Hepatocyte (in vitro differentiated cells): ENCODE measurements at regions not wholly inside any gene's neighbourhood (a gene's known extent, or its start where the extent isn't known, plus 50 kb on each side); places are given as distances from the start of the nearest gene placed in this dataset.

ENCODE experiments used
- DNase-seq: peaks from one replicate; pipeline ENCODE4 v3.0.0-alpha.2; 2016; ENCODE audit warnings: low spot score
- H2AFZ ChIP-seq: fragments of 200-600 bp; sonication (generic); 2 replicates; pipeline ENCODE4 v1.6.0; 2016; ENCODE audit warnings: antibody characterized with exemption, mild to moderate bottlenecking
- H3K27ac ChIP-seq: fragments of 200-600 bp; sonication (generic); 2 replicates; pipeline ENCODE4 v1.5.1; 2016; ENCODE audit warnings: mild to moderate bottlenecking
- H3K27me3 ChIP-seq: fragments of 200-600 bp; sonication (generic); 2 replicates; pipeline ENCODE4 v1.6.1; 2016
- H3K36me3 ChIP-seq: fragments of 200-600 bp; sonication (generic); replicated peaks from 2 replicates; pipeline ENCODE4 v1.5.1; 2016; ENCODE audit warnings: low read depth; ENCODE audit not compliant: insufficient read depth
- H3K4me1 ChIP-seq: fragments of 200-600 bp; sonication (generic); 2 replicates; pipeline ENCODE4 v1.5.1; 2016; ENCODE audit warnings: mild to moderate bottlenecking, moderate library complexity; ENCODE audit not compliant: insufficient read depth
- H3K4me2 ChIP-seq: fragments of 200-600 bp; sonication (generic); 2 replicates; pipeline ENCODE4 v1.6.0; 2016
- H3K4me3 ChIP-seq: fragments of 200-600 bp; sonication (generic); 2 replicates; pipeline ENCODE4 v1.5.1; 2016; ENCODE audit warnings: mild to moderate bottlenecking
- H3K79me2 ChIP-seq: fragments of 200-600 bp; sonication (generic); 2 replicates; pipeline ENCODE4 v1.6.0; 2017; ENCODE audit warnings: mild to moderate bottlenecking
- H3K9me2 ChIP-seq: fragments of 200-600 bp; sonication (generic); replicated peaks from 2 replicates; pipeline ENCODE4 v1.6.0; 2017; ENCODE audit warnings: mild to moderate bottlenecking; ENCODE audit not compliant: insufficient read depth
- H3K9me3 ChIP-seq: fragments of 200-600 bp; sonication (generic); 2 replicates; pipeline ENCODE4 v1.5.1; 2016; ENCODE audit warnings: low read depth, mild to moderate bottlenecking
- H4K20me1 ChIP-seq: fragments of 200-600 bp; sonication (generic); 2 replicates; pipeline ENCODE4 v1.6.0; 2016; ENCODE audit warnings: mild to moderate bottlenecking; ENCODE audit not compliant: insufficient read depth, poor library complexity, severe bottlenecking
- EZH2 ChIP-seq: fragments of 200-600 bp; sonication (generic); IDR thresholded peaks from 2 replicates; pipeline ENCODE4 v1.6.1; 2016; ENCODE audit warnings: antibody characterized with exemption, mild to moderate bottlenecking, borderline replicate concordance
- EZH2phosphoT487 ChIP-seq: fragments of 200-600 bp; sonication (generic); IDR thresholded peaks from one replicate; pipeline ENCODE4 v1.6.1; 2018; ENCODE audit warnings: antibody characterized with exemption, mild to moderate bottlenecking, low read depth, moderate library complexity; ENCODE audit not compliant: unreplicated experiment, severe bottlenecking
- WGBS: methylation state at CpG from one replicate; pipeline ENCODE4 v1.1.6; 2016; ENCODE audit warnings: low lambda C conversion rate; ENCODE audit errors: missing lambda C conversion rate; 5-methylcytosine and 5-hydroxymethylcytosine counted together
- TF ChIP-seq, protein P1 (sequence below): fragments of 200-600 bp; sonication (generic); IDR thresholded peaks from 2 replicates; pipeline ENCODE4 v1.5.1; 2016; ENCODE audit warnings: antibody characterized with exemption, mild to moderate bottlenecking; ENCODE audit not compliant: poor library complexity

DNA sequence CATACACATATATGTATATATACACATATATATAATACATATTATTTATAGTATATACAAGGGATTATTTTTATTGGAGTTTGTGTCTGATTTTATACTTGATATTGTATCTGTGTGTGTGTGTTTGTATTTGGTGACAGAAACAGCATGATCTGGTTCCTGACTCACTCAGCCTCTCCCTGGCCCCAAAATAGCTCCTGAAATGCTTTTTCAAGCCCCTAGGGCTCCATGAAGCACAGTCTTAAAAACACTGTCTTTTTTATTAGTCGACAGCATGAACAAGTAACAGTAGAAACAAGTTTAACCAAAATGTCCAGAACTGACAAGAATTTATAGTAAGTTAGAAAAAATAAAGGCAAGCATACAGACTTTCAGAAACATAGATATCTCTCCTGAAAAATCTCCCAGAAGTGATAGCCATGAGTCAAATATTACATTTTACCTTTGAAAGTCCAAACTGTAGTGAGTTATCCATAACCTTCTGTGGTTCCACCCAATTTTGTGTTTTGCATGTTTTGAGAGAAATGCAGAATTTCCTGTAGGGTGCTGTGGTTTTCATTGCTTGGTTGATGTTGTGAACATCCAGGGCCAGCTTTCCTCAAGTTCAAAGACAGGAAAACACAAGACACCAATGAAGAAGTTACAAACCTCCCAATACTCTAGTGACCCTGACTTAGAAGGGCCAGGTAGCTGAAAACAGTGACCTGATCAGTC, 98.5 kb upstream of the CCDC80 start:
- Histone ChIP-seq H3K27ac (no peak overlapping the region), H3K9me3 (no peaks in the 10 kb centered on the region), H3K4me2 (no peak overlapping the region), H2AFZ (no peak overlapping the region), H3K79me2 (no peaks in the 10 kb centered on the region), H3K27me3 (no peaks in the 10 kb centered on the region), H3K4me1 (peaks cover 6% of the 10 kb centered on the region), H4K20me1 (no peaks in the 10 kb centered on the region), H3K4me3 (no peak overlapping the region), H3K9me2 (no peaks in the 10 kb centered on the region), H3K36me3 (no peaks in the 10 kb centered on the region)
- TF ChIP-seq, protein P1, sequence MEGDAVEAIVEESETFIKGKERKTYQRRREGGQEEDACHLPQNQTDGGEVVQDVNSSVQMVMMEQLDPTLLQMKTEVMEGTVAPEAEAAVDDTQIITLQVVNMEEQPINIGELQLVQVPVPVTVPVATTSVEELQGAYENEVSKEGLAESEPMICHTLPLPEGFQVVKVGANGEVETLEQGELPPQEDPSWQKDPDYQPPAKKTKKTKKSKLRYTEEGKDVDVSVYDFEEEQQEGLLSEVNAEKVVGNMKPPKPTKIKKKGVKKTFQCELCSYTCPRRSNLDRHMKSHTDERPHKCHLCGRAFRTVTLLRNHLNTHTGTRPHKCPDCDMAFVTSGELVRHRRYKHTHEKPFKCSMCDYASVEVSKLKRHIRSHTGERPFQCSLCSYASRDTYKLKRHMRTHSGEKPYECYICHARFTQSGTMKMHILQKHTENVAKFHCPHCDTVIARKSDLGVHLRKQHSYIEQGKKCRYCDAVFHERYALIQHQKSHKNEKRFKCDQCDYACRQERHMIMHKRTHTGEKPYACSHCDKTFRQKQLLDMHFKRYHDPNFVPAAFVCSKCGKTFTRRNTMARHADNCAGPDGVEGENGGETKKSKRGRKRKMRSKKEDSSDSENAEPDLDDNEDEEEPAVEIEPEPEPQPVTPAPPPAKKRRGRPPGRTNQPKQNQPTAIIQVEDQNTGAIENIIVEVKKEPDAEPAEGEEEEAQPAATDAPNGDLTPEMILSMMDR: no peak
- TF ChIP-seq EZH2phosphoT487 (no peak), EZH2 (no peak)
- WGBS: 72% methylated on average over 1 of the region's 1 CpG
- no peak for DNase-seq

DNA sequence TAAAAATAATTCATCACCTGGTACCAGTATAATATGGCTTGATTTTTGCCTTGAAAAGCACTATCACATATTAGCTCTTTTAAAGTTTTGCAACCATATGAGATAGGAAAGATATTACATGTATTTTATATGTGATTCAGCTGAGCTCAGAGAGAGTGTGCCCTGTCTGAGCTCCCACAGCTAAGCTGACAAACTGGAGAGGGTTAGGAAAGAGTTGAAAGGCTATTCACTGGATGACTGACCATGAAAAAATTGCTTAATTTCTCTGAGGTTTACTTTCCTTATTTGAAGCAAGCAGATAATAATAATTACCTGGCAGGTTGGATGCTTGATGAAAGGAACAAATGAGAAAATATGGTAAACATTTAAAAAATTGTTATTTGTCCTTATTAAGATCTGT, 97.4 kb upstream of the CCDC80 start:
- H2AFZ ChIP-seq: no peak overlapping the region
- H3K4me3 ChIP-seq: no peak overlapping the region
- no peak for DNase-seq
- H3K27ac ChIP-seq: no peak overlapping the region
- no peaks in the 10 kb centered on the region for H3K9me2 ChIP-seq
- no peaks in the 10 kb centered on the region for H3K27me3 ChIP-seq
- H3K4me2 ChIP-seq: no peak overlapping the region
- TF ChIP-seq EZH2phosphoT487 (no peak), EZH2 (no peak)
- TF ChIP-seq, protein P1: no peak
- no peaks in the 10 kb centered on the region for H4K20me1 ChIP-seq
- no peaks in the 10 kb centered on the region for H3K9me3 ChIP-seq
- H3K4me1 ChIP-seq: peaks cover 6% of the 10 kb centered on the region
- H3K36me3 ChIP-seq: no peaks in the 10 kb centered on the region
- H3K79me2 ChIP-seq: no peaks in the 10 kb centered on the region

DNA sequence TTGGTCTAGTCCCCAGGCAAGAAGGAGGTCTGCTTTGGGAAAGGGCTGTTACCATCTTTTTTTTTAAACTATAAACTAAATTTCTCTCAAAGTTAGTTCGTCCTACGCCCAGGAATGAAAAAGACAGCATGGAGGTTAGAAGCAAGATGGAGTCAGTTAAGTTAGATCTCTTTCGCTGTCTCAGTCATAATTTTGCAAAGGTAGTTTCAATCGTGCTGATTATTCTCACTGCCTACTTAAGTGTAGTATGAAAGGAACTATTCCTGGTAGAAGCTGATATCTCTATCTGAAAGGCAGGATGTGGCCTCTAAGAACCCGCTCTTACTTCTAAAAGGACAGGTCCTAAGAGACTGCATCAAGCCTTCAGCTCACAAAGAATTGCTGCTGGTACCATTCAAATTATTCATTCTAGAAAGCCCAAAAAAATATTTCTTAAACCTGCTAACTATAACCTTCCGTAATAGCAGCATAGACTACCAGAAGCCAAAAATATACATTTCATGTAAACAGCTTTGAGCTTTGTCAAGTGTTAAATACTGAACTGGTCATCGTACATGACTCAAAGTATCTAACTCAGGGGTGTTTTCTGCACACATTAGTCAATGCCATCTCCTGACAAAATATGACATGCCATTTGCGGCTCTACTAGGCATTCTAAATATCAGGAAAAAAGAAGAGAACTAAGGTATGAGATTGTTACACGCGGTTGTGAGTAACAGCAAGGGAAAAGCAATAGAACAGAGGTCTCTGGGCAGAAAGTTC, 96.0 kb upstream of the CCDC80 start:
- Histone ChIP-seq H3K79me2 (no peaks in the 10 kb centered on the region), H3K27me3 (no peaks in the 10 kb centered on the region), H2AFZ (no peak overlapping the region), H4K20me1 (no peaks in the 10 kb centered on the region), H3K27ac (no peak overlapping the region), H3K4me3 (no peak overlapping the region), H3K9me2 (no peaks in the 10 kb centered on the region), H3K36me3 (no peaks in the 10 kb centered on the region), H3K4me1 (peaks cover 6% of the 10 kb centered on the region), H3K9me3 (no peaks in the 10 kb centered on the region), H3K4me2 (no peak overlapping the region)
- no peak for DNase-seq
- TF ChIP-seq EZH2 (no peak), EZH2phosphoT487 (no peak)
- TF ChIP-seq, protein P1: no peak
- WGBS: 82% methylated on average over 10 of the region's 10 CpGs
